ENCODE measurements at regions not wholly inside any gene's neighbourhood (a gene's known extent, or its start where the extent isn't known, plus 50 kb on each side); places are given as distances from the start of the nearest gene placed in this dataset.
A peak's percentile ranks its signal among the peaks of the same experiment; 100 is the strongest.

GRCh38 chr1:19591482-19592091 lies 52.5 kb upstream of the NBL1 start:
- H3K4me3 ChIP-seq (ENCODE audit: low read depth, low read length), result no peak overlapping the region
- TF ChIP-seq CTCF (IDR thresholded peaks at IDR 0.05; ENCODE audit: borderline replicate concordance, insufficient read depth, low read depth, low read length), result no peak

GRCh38 chr1:19585507-19585906 lies 58.6 kb upstream of the NBL1 start:
- no peak overlapping the region for H3K4me3 ChIP-seq (ENCODE audit: low read depth, low read length)
- no peak for TF ChIP-seq CTCF (IDR thresholded peaks at IDR 0.05; ENCODE audit: borderline replicate concordance, insufficient read depth, low read depth, low read length)

GRCh38 chr1:19582318-19582717 lies 61.8 kb upstream of the NBL1 start:
- no peak overlapping the region for H3K4me3 ChIP-seq (ENCODE audit: low read depth, low read length)
- peak; percentile 89 for TF ChIP-seq CTCF (IDR thresholded peaks at IDR 0.05; ENCODE audit: borderline replicate concordance, insufficient read depth, low read depth, low read length)

GRCh38 chr1:19581381-19581780 lies 62.7 kb upstream of the NBL1 start:
- no peak overlapping the region for H3K4me3 ChIP-seq (ENCODE audit: low read depth, low read length)
- no peak for TF ChIP-seq CTCF (IDR thresholded peaks at IDR 0.05; ENCODE audit: borderline replicate concordance, insufficient read depth, low read depth, low read length)

- TF ChIP-seq CTCF (IDR thresholded peaks at IDR 0.05; ENCODE audit: borderline replicate concordance, insufficient read depth, low read depth, low read length), result no peak
- no peak overlapping the region for H3K4me3 ChIP-seq (ENCODE audit: low read depth, low read length)
Measured at GRCh38 chr1:19577561-19577960, 66.5 kb upstream of the NBL1 start.

- H3K4me3 ChIP-seq (ENCODE audit: low read depth, low read length), result no peak overlapping the region
- TF ChIP-seq CTCF (IDR thresholded peaks at IDR 0.05; ENCODE audit: borderline replicate concordance, insufficient read depth, low read depth, low read length), result no peak
Measured at GRCh38 chr1:19577036-19577435, 67.1 kb upstream of the NBL1 start.

- H3K4me3 ChIP-seq (ENCODE audit: low read depth, low read length), result no peak overlapping the region
- TF ChIP-seq CTCF (IDR thresholded peaks at IDR 0.05; ENCODE audit: borderline replicate concordance, insufficient read depth, low read depth, low read length), result no peak
Measured at GRCh38 chr1:19569786-19570185, 74.3 kb upstream of the NBL1 start.

Data from GM12875 (cell line).